ENCODE measurements at regions not wholly inside any gene's neighbourhood (a gene's known extent, or its start where the extent isn't known, plus 50 kb on each side); places are given as distances from the start of the nearest gene placed in this dataset.

DNA sequence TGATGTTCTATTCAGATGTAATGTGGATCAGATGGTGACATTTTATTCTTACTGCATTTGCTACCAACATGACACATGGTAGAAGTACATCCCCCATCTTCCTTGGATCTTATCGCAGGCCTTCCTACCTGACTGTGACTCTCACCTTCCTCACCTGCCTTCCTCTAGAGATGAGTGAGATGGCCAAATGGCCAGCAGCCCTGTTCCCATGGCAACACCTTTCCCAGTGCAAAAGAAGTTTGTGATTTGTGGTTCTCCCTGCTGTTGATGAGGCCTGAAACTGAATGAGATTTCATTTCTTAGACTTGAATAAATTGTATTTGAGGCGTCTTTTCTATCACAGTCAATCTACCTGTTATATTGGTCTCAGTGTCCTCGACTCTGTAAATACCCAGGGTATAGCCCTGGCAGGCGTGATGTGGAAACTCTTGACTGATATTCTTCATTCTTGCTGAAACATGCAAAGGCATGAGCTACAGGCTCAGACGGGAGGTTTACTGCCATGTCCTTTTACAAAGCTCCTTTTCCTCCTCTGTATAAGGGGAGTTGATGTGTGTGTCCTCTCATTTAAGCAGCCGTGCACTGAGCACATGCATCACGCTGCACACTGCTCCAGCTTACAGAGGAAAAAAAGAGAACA lies 440.7 kb upstream of the AKR1E2 start:
- no peaks in the 10 kb centered on the region for H3K9me3 ChIP-seq
- intact Hi-C loops (cut with DNase I; ENCODE audit: low total_unique reads): no loop called here
- TF ChIP-seq CTCF (IDR thresholded peaks at IDR 0.05): no peak
- peaks cover 0 to 13% (median 0%) of the 10 kb centered on the region in 4 donors for H3K4me1 ChIP-seq
- H3K4me3 ChIP-seq: no peak overlapping the region
- no peak overlapping the region for H3K27ac ChIP-seq
- H3K27me3 ChIP-seq: no peaks in the 10 kb centered on the region
- H3K36me3 ChIP-seq: no peaks in the 10 kb centered on the region
- no peak for DNase-seq

- H3K27ac ChIP-seq: peak overlapping the region; percentile 34 to 38
- no peaks in the 10 kb centered on the region for H3K36me3 ChIP-seq
- intact Hi-C loops (cut with DNase I; ENCODE audit: low total_unique reads): no loop called here
- DNase-seq: no peak
- no peaks in the 10 kb centered on the region for H3K9me3 ChIP-seq
- H3K4me3 ChIP-seq: peak overlapping the region; percentile 13 to 33
- no peak for TF ChIP-seq CTCF (IDR thresholded peaks at IDR 0.05)
- no peaks in the 10 kb centered on the region for H3K27me3 ChIP-seq
- peaks cover 0 to 13% (median 0%) of the 10 kb centered on the region in 4 donors for H3K4me1 ChIP-seq
Observed at GRCh38 chr10:4384245-4384644, 441.8 kb upstream of the AKR1E2 start.

- DNase-seq: no peak
- no peaks in the 10 kb centered on the region for H3K9me3 ChIP-seq
- TF ChIP-seq CTCF (IDR thresholded peaks at IDR 0.05): no peak
- intact Hi-C loops (cut with DNase I; ENCODE audit: low total_unique reads): no loop called here
- no peaks in the 10 kb centered on the region for H3K36me3 ChIP-seq
- peak overlapping the region; percentile 13 to 33 for H3K4me3 ChIP-seq
- H3K4me1 ChIP-seq: peaks cover 0 to 13% (median 0%) of the 10 kb centered on the region in 4 donors
- H3K27ac ChIP-seq: peak overlapping the region; percentile 34 to 38
- no peaks in the 10 kb centered on the region for H3K27me3 ChIP-seq
Observed at GRCh38 chr10:4383651-4384098, 442.3 kb upstream of the AKR1E2 start.

DNA sequence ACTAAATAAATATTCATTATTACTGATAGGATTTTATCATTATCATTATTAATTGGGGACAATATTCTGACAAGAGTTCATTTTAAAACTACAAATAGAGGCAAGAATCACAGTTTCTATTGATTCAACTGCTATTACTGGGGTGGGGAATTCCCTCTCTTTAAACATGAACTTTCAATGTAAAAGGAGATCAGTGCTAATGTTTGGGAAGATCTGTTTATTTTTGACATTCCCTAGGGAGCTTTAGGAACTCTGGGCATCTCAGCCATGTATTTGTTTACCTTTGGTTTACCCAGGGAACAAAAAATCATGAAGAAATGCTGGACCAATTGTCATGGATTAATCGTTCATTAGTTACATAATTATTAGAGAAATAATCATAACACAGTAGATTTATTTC lies 443.2 kb upstream of the AKR1E2 start:
- intact Hi-C loops (cut with DNase I; ENCODE audit: low total_unique reads): no loop called here
- no peaks in the 10 kb centered on the region for H3K9me3 ChIP-seq
- H3K4me1 ChIP-seq: peaks cover 0 to 13% (median 0%) of the 10 kb centered on the region in 4 donors
- no peak for TF ChIP-seq CTCF (IDR thresholded peaks at IDR 0.05)
- no peak overlapping the region for H3K4me3 ChIP-seq
- no peaks in the 10 kb centered on the region for H3K36me3 ChIP-seq
- no peak for DNase-seq
- no peaks in the 10 kb centered on the region for H3K27me3 ChIP-seq
- no peak overlapping the region for H3K27ac ChIP-seq

GRCh38 chr10:4373612-4374011 lies 452.4 kb upstream of the AKR1E2 start:
- H3K9me3 ChIP-seq: no peaks in the 10 kb centered on the region
- no peak for DNase-seq
- H3K4me1 ChIP-seq: no peaks in the 10 kb centered on the region
- no peaks in the 10 kb centered on the region for H3K27me3 ChIP-seq
- no peak overlapping the region for H3K4me3 ChIP-seq
- intact Hi-C loops (cut with DNase I; ENCODE audit: low total_unique reads): no loop called here
- no peak overlapping the region for H3K27ac ChIP-seq
- no peak for TF ChIP-seq CTCF (IDR thresholded peaks at IDR 0.05)
- no peaks in the 10 kb centered on the region for H3K36me3 ChIP-seq
